ENCODE measurements at regions not wholly inside any gene's neighbourhood (a gene's known extent, or its start where the extent isn't known, plus 50 kb on each side); places are given as distances from the start of the nearest gene placed in this dataset.

- Mint-ChIP-seq H3K9me3 (no peaks in the 10 kb centered on the region), H3K4me3 (no peak overlapping the region), H3K27ac (no peak overlapping the region), H3K36me3 (ENCODE audit: low read depth) (no peaks in the 10 kb centered on the region), H3K27me3 (ENCODE audit: insufficient read depth) (peaks cover 2% of the 10 kb centered on the region), H3K4me1 (ENCODE audit: low read depth) (peaks cover 11% of the 10 kb centered on the region)
- TF ChIP-seq CTCF (IDR thresholded peaks at IDR 0.05) = no peak
- no peak for DNase-seq
Observed at GRCh38 chr1:178577882-178578281, 65.0 kb downstream of the TEX35 start.

- Mint-ChIP-seq H3K4me1 (ENCODE audit: low read depth) (peaks cover 11% of the 10 kb centered on the region), H3K27ac (no peak overlapping the region), H3K27me3 (ENCODE audit: insufficient read depth) (peaks cover 2% of the 10 kb centered on the region), H3K9me3 (no peaks in the 10 kb centered on the region), H3K4me3 (no peak overlapping the region), H3K36me3 (ENCODE audit: low read depth) (no peaks in the 10 kb centered on the region)
- no peak for TF ChIP-seq CTCF (IDR thresholded peaks at IDR 0.05)
- DNase-seq = no peak
Observed at GRCh38 chr1:178578541-178578940, 65.6 kb downstream of the TEX35 start.

- Mint-ChIP-seq H3K27ac (no peak overlapping the region), H3K4me3 (no peak overlapping the region), H3K36me3 (ENCODE audit: low read depth) (no peaks in the 10 kb centered on the region), H3K9me3 (no peaks in the 10 kb centered on the region), H3K4me1 (ENCODE audit: low read depth) (peaks cover 11% of the 10 kb centered on the region), H3K27me3 (ENCODE audit: insufficient read depth) (peaks cover 2% of the 10 kb centered on the region)
- DNase-seq = no peak
- TF ChIP-seq CTCF (IDR thresholded peaks at IDR 0.05) = no peak
Observed at GRCh38 chr1:178579095-178579494, 66.2 kb downstream of the TEX35 start.

GRCh38 chr1:178579562-178579961, 66.7 kb downstream of the TEX35 start:
- H3K4me1 Mint-ChIP-seq (ENCODE audit: low read depth) = peaks cover 11% of the 10 kb centered on the region
- no peak overlapping the region for H3K4me3 Mint-ChIP-seq
- no peaks in the 10 kb centered on the region for H3K9me3 Mint-ChIP-seq
- DNase-seq = no peak
- no peak overlapping the region for H3K27ac Mint-ChIP-seq
- TF ChIP-seq CTCF (IDR thresholded peaks at IDR 0.05) = no peak
- peaks cover 2% of the 10 kb centered on the region for H3K27me3 Mint-ChIP-seq (ENCODE audit: insufficient read depth)
- H3K36me3 Mint-ChIP-seq (ENCODE audit: low read depth) = no peaks in the 10 kb centered on the region

GRCh38 chr1:178580096-178580495, 67.2 kb downstream of the TEX35 start:
- no peak for TF ChIP-seq CTCF (IDR thresholded peaks at IDR 0.05)
- H3K27ac Mint-ChIP-seq = no peak overlapping the region
- H3K4me1 Mint-ChIP-seq (ENCODE audit: low read depth) = peaks cover 11% of the 10 kb centered on the region
- H3K27me3 Mint-ChIP-seq (ENCODE audit: insufficient read depth) = peaks cover 2% of the 10 kb centered on the region
- no peak overlapping the region for H3K4me3 Mint-ChIP-seq
- no peaks in the 10 kb centered on the region for H3K9me3 Mint-ChIP-seq
- H3K36me3 Mint-ChIP-seq (ENCODE audit: low read depth) = no peaks in the 10 kb centered on the region
- no peak for DNase-seq

- no peak for TF ChIP-seq CTCF (IDR thresholded peaks at IDR 0.05)
- Mint-ChIP-seq H3K4me1 (ENCODE audit: low read depth) (peaks cover 5% of the 10 kb centered on the region), H3K4me3 (no peak overlapping the region), H3K27ac (no peak overlapping the region), H3K27me3 (ENCODE audit: insufficient read depth) (peaks cover 2% of the 10 kb centered on the region), H3K9me3 (no peaks in the 10 kb centered on the region), H3K36me3 (ENCODE audit: low read depth) (no peaks in the 10 kb centered on the region)
- no peak for DNase-seq
Observed at GRCh38 chr1:178580876-178581275, 68.0 kb downstream of the TEX35 start.
